ENCODE measurements at regions not wholly inside any gene's neighbourhood (a gene's known extent, or its start where the extent isn't known, plus 50 kb on each side); places are given as distances from the start of the nearest gene placed in this dataset.

DNA sequence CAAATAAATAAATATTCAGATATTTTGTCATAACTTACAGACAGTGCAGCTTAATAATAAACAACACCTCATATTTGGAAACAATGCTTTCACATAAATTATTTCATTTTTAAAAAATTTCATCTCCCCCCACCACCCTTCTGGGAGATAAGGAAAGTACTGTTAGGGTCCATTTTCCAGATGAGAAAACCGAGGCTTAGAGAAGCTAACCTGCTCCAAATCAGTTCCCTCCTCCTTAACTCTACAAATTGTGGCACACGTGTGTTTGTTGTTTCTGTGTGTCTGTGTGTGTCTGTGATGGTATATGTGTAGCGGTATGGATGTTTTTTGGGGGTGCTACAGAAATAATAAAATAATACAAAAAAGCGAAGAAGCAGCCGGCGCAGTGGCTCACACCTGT lies 54.2 kb upstream of the NAA20 start:
- Histone ChIP-seq H3K4me3 (ENCODE audit: low read length) (no peak overlapping the region), H3K4me1 (ENCODE audit: control insufficient read depth, insufficient read depth, low read length) (no peaks in the 10 kb centered on the region), H3K9ac (ENCODE audit: low read length) (no peak overlapping the region), H3K27me3 (ENCODE audit: control insufficient read depth, insufficient read depth, low read length) (no peaks in the 10 kb centered on the region), H3K27ac (ENCODE audit: low read depth, low read length) (no peak overlapping the region), H3K36me3 (ENCODE audit: control insufficient read depth, insufficient read depth, low read length) (peaks cover 21% of the 10 kb centered on the region)

DNA sequence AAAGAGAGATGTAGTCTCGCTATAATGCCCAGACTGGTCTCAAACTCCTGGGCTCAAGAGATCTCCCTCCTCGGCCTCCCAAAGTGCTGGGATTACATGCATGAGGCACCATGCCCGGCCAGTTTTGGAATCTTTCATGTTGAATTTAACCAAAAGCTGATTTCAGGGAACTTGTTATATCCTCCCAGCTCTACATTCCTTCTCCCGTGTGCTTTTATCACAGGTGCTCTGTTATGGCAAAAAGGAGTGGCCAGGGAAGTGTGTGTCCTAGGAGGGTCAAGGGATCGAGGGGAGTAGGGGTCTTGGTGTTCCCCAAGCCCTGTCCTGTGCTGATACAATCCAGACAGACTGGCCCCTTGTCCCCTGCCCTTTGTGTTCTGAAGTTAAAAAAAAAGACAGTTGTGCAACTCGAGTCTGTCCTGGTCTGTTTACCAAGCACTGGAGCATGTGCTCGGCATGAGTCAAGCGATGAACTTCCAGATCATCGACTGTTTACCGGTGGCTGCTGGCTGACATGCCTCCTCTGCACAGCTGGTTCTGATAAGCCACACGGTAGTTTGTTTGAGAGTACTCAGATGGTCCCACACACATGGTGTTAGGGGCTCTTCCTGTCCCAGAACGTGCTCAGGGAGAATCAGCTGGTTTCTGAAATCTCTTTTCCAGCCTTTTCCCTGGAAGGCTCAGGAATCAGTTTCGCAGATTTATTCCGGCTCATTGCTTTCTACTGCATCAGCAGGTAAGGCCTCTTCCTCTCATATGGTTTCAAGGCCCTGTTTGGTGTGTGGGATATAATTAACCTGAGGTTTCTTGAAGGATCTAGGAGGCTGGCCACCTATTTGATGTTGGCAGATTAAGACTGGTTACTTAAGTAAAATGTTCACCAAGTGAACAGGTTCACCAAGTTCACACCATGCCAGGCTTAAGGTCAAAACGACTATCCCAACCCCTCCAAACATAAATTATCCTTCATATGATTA lies 52.6 kb upstream of the NAA20 start:
- H3K36me3 ChIP-seq (ENCODE audit: control insufficient read depth, insufficient read depth, low read length) = peaks cover 18% of the 10 kb centered on the region
- no peak overlapping the region for H3K9ac ChIP-seq (ENCODE audit: low read length)
- H3K4me1 ChIP-seq (ENCODE audit: control insufficient read depth, insufficient read depth, low read length) = peaks cover 2% of the 10 kb centered on the region
- no peak overlapping the region for H3K27ac ChIP-seq (ENCODE audit: low read depth, low read length)
- H3K27me3 ChIP-seq (ENCODE audit: control insufficient read depth, insufficient read depth, low read length) = no peaks in the 10 kb centered on the region
- no peak overlapping the region for H3K4me3 ChIP-seq (ENCODE audit: low read length)

DNA sequence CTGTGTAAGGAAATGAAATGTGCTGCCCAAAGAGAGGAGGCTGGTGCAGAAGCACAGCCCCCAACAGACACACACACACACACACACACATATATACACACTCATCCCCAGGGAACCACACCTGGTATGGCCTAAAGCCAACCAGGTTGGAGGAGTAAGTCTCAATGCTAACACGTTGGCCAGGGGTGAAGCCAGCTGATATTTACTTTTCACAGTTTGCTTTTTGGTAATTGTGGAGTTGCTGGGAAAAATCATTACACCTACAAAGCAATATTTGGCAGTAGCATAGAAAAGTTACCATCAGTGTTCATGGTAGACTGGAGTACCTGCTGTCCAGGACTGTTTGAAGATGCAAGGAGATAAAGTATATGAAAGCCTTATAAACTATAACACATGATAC lies 50.3 kb upstream of the NAA20 start:
- H3K36me3 ChIP-seq (ENCODE audit: control insufficient read depth, insufficient read depth, low read length) = peaks cover 18% of the 10 kb centered on the region
- H3K27ac ChIP-seq (ENCODE audit: low read depth, low read length) = no peak overlapping the region

More for the DNA sequence above, 50.3 kb upstream of the NAA20 start:
- H3K9ac ChIP-seq (ENCODE audit: low read length) = no peak overlapping the region
- H3K4me1 ChIP-seq (ENCODE audit: control insufficient read depth, insufficient read depth, low read length) = peaks cover 2% of the 10 kb centered on the region
- H3K27me3 ChIP-seq (ENCODE audit: control insufficient read depth, insufficient read depth, low read length) = no peaks in the 10 kb centered on the region
- no peak overlapping the region for H3K4me3 ChIP-seq (ENCODE audit: low read length)
